Endothelial cell of umbilical vein (primary cell): ENCODE measurements at regions not wholly inside any gene's neighbourhood (a gene's known extent, or its start where the extent isn't known, plus 50 kb on each side); places are given as distances from the start of the nearest gene placed in this dataset.

Experiments
- BruUV-seq: library from RNA; stranded (reverse); fragments of 400-500 nt; replicated peaks from 2 replicates; lab custom pipeline; 2021; lab: Mats Ljungman, UMichigan
- CTCF ChIA-PET: fragments of 300-600, 350-600 bp; sonication (Branson Sonifier 250); formaldehyde crosslinking; loops from one replicate; lab custom pipeline; 2021; ENCODE audit warnings: antibody characterized with exemption, inconsistent platforms; lab: Charles Lee
- POLR2A ChIA-PET: fragments of 300-600, 350-600 bp; sonication (Branson Sonifier 250); formaldehyde crosslinking; loops from one replicate; lab custom pipeline; 2021; ENCODE audit warnings: antibody characterized with exemption, inconsistent platforms; lab: Charles Lee
- DNase-seq: peaks from one replicate; pipeline ENCODE4 v3.0.0-alpha.2; 2011; ENCODE audit warnings: low read depth, low spot score
- FAIRE-seq: peaks from 2 replicates; lab custom pipeline; 2011; peaks lifted over from hg19 to GRCh38; lab: Jason Lieb, UNC
- H2AFZ ChIP-seq: 2 replicates; pipeline ENCODE4 v1.6.0; 2012; ENCODE audit warnings: low read depth, low read length, control low read depth, inconsistent platforms
- H3K27ac ChIP-seq: 2 replicates; pipeline ENCODE4 v1.5.1; 2011; ENCODE audit warnings: low read depth, mild to moderate bottlenecking, control low read depth, low read length, moderate library complexity; ENCODE audit not compliant: insufficient read depth
- H3K27me3 ChIP-seq, 2 experiments: 2 replicates each; pipeline versions ENCODE4 v1.6.0 to v1.6.1; 2011; ENCODE audit warnings: low read length in 2 of 2, mixed read lengths in 1 of 2; ENCODE audit not compliant: control insufficient read depth in 2 of 2, insufficient read depth in 2 of 2
- H3K36me3 ChIP-seq, 2 experiments: 2 replicates in 1 of 2; 3 replicates in 1 of 2; pipeline ENCODE4 v1.5.1; 2011; ENCODE audit warnings: low read length in 2 of 2, mild to moderate bottlenecking in 1 of 2, moderate library complexity in 1 of 2; ENCODE audit not compliant: control insufficient read depth in 2 of 2, insufficient read depth in 2 of 2; ENCODE audit errors: extremely low read depth in 1 of 2
- H3K4me1 ChIP-seq: 3 replicates; pipeline ENCODE4 v1.5.1; 2011; ENCODE audit warnings: mild to moderate bottlenecking, low read length; ENCODE audit not compliant: control insufficient read depth, insufficient read depth; ENCODE audit errors: extremely low read depth
- H3K4me2 ChIP-seq: 2 replicates; pipeline ENCODE4 v1.6.1; 2011; ENCODE audit warnings: low read length, control low read depth, mixed read lengths; ENCODE audit not compliant: insufficient read depth
- H3K4me3 ChIP-seq, 3 experiments: fragments of 200-600 bp in 1 of 3; sonication (generic), shearing (Covaris generic) in 1 of 3; replicated peaks in 1 of 3; 2 replicates each; pipeline ENCODE4 v1.5.1; 2011 to 2016; ENCODE audit warnings: control low read depth in 3 of 3, low read length in 3 of 3, mild to moderate bottlenecking in 2 of 3, inconsistent platforms in 1 of 3, low read depth in 1 of 3, moderate library complexity in 1 of 3; ENCODE audit not compliant: insufficient read depth in 1 of 3
- H3K79me2 ChIP-seq: 2 replicates; pipeline ENCODE4 v1.6.0; 2012; ENCODE audit warnings: low read length, inconsistent platforms; ENCODE audit not compliant: control insufficient read depth, insufficient read depth
- H3K9ac ChIP-seq: replicated peaks from 2 replicates; pipeline ENCODE3; 2011; ENCODE audit warnings: low read length, control low read depth; ENCODE audit not compliant: insufficient read depth; ENCODE audit errors: extremely low read depth
- H3K9me1 ChIP-seq: replicated peaks from 3 replicates; pipeline ENCODE4 v1.6.0; 2011; ENCODE audit warnings: mild to moderate bottlenecking, low read length; ENCODE audit not compliant: control insufficient read depth, insufficient read depth; ENCODE audit errors: extremely low read depth
- H3K9me3 ChIP-seq: replicated peaks from 2 replicates; pipeline ENCODE4 v1.5.1; 2012; ENCODE audit warnings: low read length, inconsistent platforms; ENCODE audit not compliant: control insufficient read depth, insufficient read depth
- H4K20me1 ChIP-seq: replicated peaks from 2 replicates; pipeline ENCODE3; 2011; ENCODE audit warnings: mild to moderate bottlenecking, low read length; ENCODE audit not compliant: control insufficient read depth, insufficient read depth; ENCODE audit errors: extremely low read depth
- CTCF ChIP-seq, 2 donors: IDR thresholded peaks; 1 replicate in 1 of 2; 2 replicates in 1 of 2; pipeline ENCODE4 v1.5.1; 2011; ENCODE audit warnings: low read length in 2 of 2, mild to moderate bottlenecking in 2 of 2, moderate library complexity in 2 of 2, control low read depth in 1 of 2, inconsistent platforms in 1 of 2, low read depth in 1 of 2; ENCODE audit not compliant: insufficient read depth in 1 of 2; ENCODE audit errors: extremely low read depth in 1 of 2
- EZH2 ChIP-seq: IDR thresholded peaks from 2 replicates; pipeline ENCODE4 v1.6.1; 2012; ENCODE audit warnings: borderline replicate concordance, low read depth, mild to moderate bottlenecking, moderate library complexity, low read length, inconsistent platforms; ENCODE audit not compliant: severe bottlenecking
- FOS ChIP-seq: IDR thresholded peaks from 2 replicates; pipeline ENCODE4 v1.6.1; 2011; ENCODE audit warnings: mild to moderate bottlenecking, low read length, moderate library complexity, borderline replicate concordance; ENCODE audit not compliant: insufficient read depth
- GATA2 ChIP-seq: IDR thresholded peaks from 2 replicates; pipeline ENCODE4 v1.7.0; 2011; ENCODE audit warnings: low read depth, mild to moderate bottlenecking, moderate library complexity, mixed read lengths, low read length; ENCODE audit not compliant: insufficient read length, insufficient read depth
- JUN ChIP-seq: IDR thresholded peaks from 2 replicates; pipeline ENCODE4 v1.6.1; 2011; ENCODE audit warnings: borderline replicate concordance, low read depth; ENCODE audit not compliant: insufficient read length, insufficient read depth
- MAX ChIP-seq: IDR thresholded peaks from 2 replicates; pipeline ENCODE4 v1.6.1; 2011; ENCODE audit not compliant: insufficient read depth, insufficient read length
- MYC ChIP-seq: IDR thresholded peaks from one replicate; pipeline ENCODE4 v1.6.1; 2011; ENCODE audit warnings: mild to moderate bottlenecking, low read depth, low read length
- POLR2A ChIP-seq: IDR thresholded peaks from 2 replicates; pipeline ENCODE4 v1.6.1; 2012; ENCODE audit warnings: low read depth, mild to moderate bottlenecking, control low read depth, low read length
- POLR2AphosphoS5 ChIP-seq: IDR thresholded peaks from 2 replicates; pipeline ENCODE4 v1.6.1; 2012; ENCODE audit warnings: low read depth, mild to moderate bottlenecking, control low read depth, low read length, moderate library complexity; ENCODE audit not compliant: insufficient read depth
- dilution Hi-C: fragments of 300-500 bp; cut with MboI; formaldehyde crosslinking; loops from one replicate; pipeline ENCODE4 v1.15.0; 2019; ENCODE audit warnings: low sequenced_read_pairs; ENCODE audit not compliant: extremely low pct_ligation_motif_present
- intact Hi-C: fragments of 100-400 bp; cut with micrococcal nuclease; formaldehyde crosslinking; loops from one replicate; pipeline ENCODE4 v1.10.0; 2022

DNA sequence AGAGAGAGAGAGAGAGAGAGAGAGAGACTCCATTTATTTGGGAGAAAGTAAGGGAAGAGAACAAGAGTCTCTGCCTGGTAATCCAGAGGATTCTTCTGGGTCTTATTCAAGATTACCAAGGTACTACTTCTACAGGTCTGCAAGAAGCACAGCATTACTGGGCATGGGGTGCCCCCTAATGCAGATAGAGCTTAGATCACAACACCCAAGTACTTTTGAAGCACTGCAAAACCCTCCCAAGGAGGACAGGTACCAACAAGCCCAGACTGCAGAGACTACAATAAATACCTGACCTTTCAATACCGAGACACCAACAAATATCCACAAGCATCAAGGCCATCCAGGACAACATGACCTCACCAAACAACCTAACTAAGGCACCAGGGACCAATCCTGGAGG, 94.7 kb upstream of the PHF24 start:
- no peaks in the 10 kb centered on the region for H3K79me2 ChIP-seq
- FAIRE-seq (no peak), DNase-seq (no peak)
- H4K20me1 ChIP-seq: no peaks in the 10 kb centered on the region
- H3K36me3 ChIP-seq: no peaks in the 10 kb centered on the region
- H3K4me2 ChIP-seq: no peak overlapping the region
- H3K4me3 ChIP-seq: no peak overlapping the region
- TF ChIP-seq FOS (no peak), GATA2 (no peak), CTCF (IDR thresholded peaks at IDR 0.05; ENCODE audit: extremely low read depth in 1 of 2, insufficient read depth in 1 of 2, low read depth in 1 of 2, low read length in 2 of 2) (no peak), EZH2 (no peak), POLR2A (no peak), JUN (no peak), POLR2AphosphoS5 (no peak), MYC (no peak), MAX (no peak)
- POLR2A ChIA-PET: no interaction called here
- dilution Hi-C loops: no loop called here
- H3K27me3 ChIP-seq: peaks cover 12 to 21% of the 10 kb centered on the region in 2 experiments
- BruUV-seq: no TSS peak
- H3K9me1 ChIP-seq: no peaks in the 10 kb centered on the region
- CTCF ChIA-PET: no interaction called here
- no peak overlapping the region for H3K9ac ChIP-seq
- H3K27ac ChIP-seq: no peak overlapping the region
- H3K9me3 ChIP-seq: no peaks in the 10 kb centered on the region
- intact Hi-C loops: no loop called here
- H2AFZ ChIP-seq: no peak overlapping the region
- no peaks in the 10 kb centered on the region for H3K4me1 ChIP-seq
